SK-N-MC (cell line): ENCODE measurements at regions not wholly inside any gene's neighbourhood (a gene's known extent, or its start where the extent isn't known, plus 50 kb on each side); places are given as distances from the start of the nearest gene placed in this dataset.

Source experiments
- EZH2 ChIP-seq: fragments of 200-600 bp; sonication (generic); IDR thresholded peaks from one replicate; pipeline ENCODE4 v1.6.1; 2017; ENCODE audit warnings: antibody characterized with exemption
- FOXP2 ChIP-seq: optimal IDR thresholded peaks from 2 replicates; pipeline ENCODE3; 2011; ENCODE audit warnings: mild to moderate bottlenecking, moderate library complexity; ENCODE audit not compliant: insufficient read depth; ENCODE audit errors: extremely low read length, control extremely low read depth
- POLR2AphosphoS5 ChIP-seq: IDR thresholded peaks from 2 replicates; pipeline ENCODE4 v1.6.1; 2012; ENCODE audit warnings: mild to moderate bottlenecking, low read depth, low read length, borderline replicate concordance

DNA sequence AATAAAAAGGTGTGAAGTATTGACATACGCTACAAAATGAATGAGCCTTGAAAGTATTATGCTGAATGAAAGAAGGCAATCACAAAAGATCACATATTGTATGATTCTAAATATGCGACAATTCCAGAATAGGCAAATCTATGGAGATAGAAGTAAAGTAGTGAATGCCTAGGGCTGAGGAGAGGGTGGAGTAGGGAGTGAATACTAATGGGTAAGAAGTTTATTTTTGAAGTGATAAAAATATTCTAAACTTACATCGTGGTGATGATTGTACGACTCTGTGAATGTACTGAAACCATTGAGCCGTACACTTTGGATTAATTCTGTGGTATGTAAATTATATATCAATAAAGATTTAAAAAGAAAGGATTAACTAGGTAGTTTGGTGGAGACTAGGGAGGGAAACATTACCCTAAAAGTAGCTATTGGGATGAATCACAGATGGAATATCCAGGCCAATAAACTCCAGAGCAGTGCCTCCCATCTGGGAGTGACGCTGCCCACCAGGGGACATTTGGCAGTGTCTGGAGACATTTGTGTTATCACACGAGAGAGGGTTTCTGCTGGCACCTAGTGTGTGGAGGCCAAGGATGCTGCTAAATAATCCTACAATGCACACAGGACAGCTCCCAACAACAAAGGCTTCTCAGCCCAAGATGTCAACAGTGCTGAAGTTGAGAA, 214.2 kb upstream of the PCSK2 start:
- TF ChIP-seq POLR2AphosphoS5 (no peak), EZH2 (no peak), FOXP2 (no peak)
